ENCODE measurements at regions not wholly inside any gene's neighbourhood (a gene's known extent, or its start where the extent isn't known, plus 50 kb on each side); places are given as distances from the start of the nearest gene placed in this dataset.

- ChIA-PET CTCF (ENCODE audit: partially characterized antibody) (interaction anchor here (0.6 to 1.5 kb wide), 5 partner anchors 38 to 73 kb away, joined by 3 to 5 read pairs (median 4); no protein-coding TSS in a partner anchor), POLR2A (ENCODE audit: partially characterized antibody) (no interaction called here)
- H3K4ac ChIP-seq (replicated peaks; ENCODE audit: insufficient read length, low read depth, low read length), result no peak overlapping the region
- no peak overlapping the region for H4K8ac ChIP-seq (ENCODE audit: extremely low read depth, insufficient read depth, low read length)
- no peak overlapping the region for H2BK120ac ChIP-seq (replicated peaks; ENCODE audit: low read depth, low read length)
- DNase-seq (ENCODE audit: low read depth in 1 of 2, low spot score in 2 of 2), result no peak
- H3K56ac ChIP-seq (replicated peaks; ENCODE audit: insufficient read length, low read depth, low read length), result no peak overlapping the region
- no peak overlapping the region for H2BK5ac ChIP-seq (ENCODE audit: low read depth, low read length)
- no peak overlapping the region for H3K4me2 ChIP-seq (ENCODE audit: insufficient read depth in 1 of 2, low read depth in 2 of 2, low read length in 2 of 2)
- H4K5ac ChIP-seq (ENCODE audit: insufficient read length, low read depth, low read length), result no peak overlapping the region
- H3K27ac ChIP-seq (ENCODE audit: low read depth, low read length), result no peak overlapping the region
- H3K4me3 ChIP-seq (ENCODE audit: extremely low read depth in 1 of 4, insufficient read depth in 2 of 4, low read depth in 3 of 4, low read length in 4 of 4), result no peak overlapping the region
- no peak overlapping the region for H3K18ac ChIP-seq (ENCODE audit: extremely low read depth, low read length)
- H3K79me1 ChIP-seq (ENCODE audit: low read depth, low read length), result no peaks in the 10 kb centered on the region
- WGBS, 2 experiments (ENCODE audit: extremely low coverage in 1 of 2, insufficient coverage in 1 of 2, insufficient read length in 1 of 2, insufficient replicate concordance in 2 of 2, low coverage in 1 of 2, low lambda C conversion rate in 2 of 2, missing lambda C conversion rate in 1 of 2), result 80% methylated on average over 7 of the region's 7 CpGs; no CpG with 5 or more reads in 1 of the 2 experiments
- no peak overlapping the region for H2AK5ac ChIP-seq (ENCODE audit: low read depth, low read length)
- no peak for FAIRE-seq
- H3K79me2 ChIP-seq (ENCODE audit: control insufficient read depth in 1 of 2, insufficient read depth in 2 of 2, low read length in 2 of 2), result no peaks in the 10 kb centered on the region
- peak overlapping the region; percentile 57; the same call in 1 of the 2 replicates for H2AFZ ChIP-seq (ENCODE audit: low read length)
- H3K23ac ChIP-seq (ENCODE audit: insufficient read length), result no peak overlapping the region
- H4K91ac ChIP-seq (replicated peaks; ENCODE audit: insufficient read length, low read length), result no peak overlapping the region
- no peak overlapping the region for H2BK15ac ChIP-seq (ENCODE audit: low read length)
- H3K27me3 ChIP-seq (replicated peaks in 1 of 4; ENCODE audit: control insufficient read depth in 3 of 4, extremely low read depth in 1 of 4, insufficient read depth in 3 of 4, low read length in 3 of 4), result no peaks in the 10 kb centered on the region; a peak in 1 of 7 replicates
- no peak overlapping the region for H3K14ac ChIP-seq (ENCODE audit: insufficient read length)
- no peak overlapping the region for H2BK20ac ChIP-seq (ENCODE audit: low read length)
- H3K23me2 ChIP-seq (ENCODE audit: low read depth, low read length), result no peaks in the 10 kb centered on the region
- H4K20me1 ChIP-seq (replicated peaks in 1 of 2; ENCODE audit: control insufficient read depth in 1 of 2, insufficient read depth in 2 of 2, low read length in 2 of 2), result no peaks in the 10 kb centered on the region
- no peaks in the 10 kb centered on the region for H3K36me3 ChIP-seq (ENCODE audit: control insufficient read depth in 2 of 4, insufficient read depth in 4 of 4, low read length in 3 of 4)
- H3K9me3 ChIP-seq (ENCODE audit: insufficient read depth in 2 of 2, low read depth in 1 of 2, low read length in 1 of 2), result peaks cover 11 to 13% of the 10 kb centered on the region in 2 experiments; a peak in 3 of 4 replicates
- H3K4me1 ChIP-seq (replicated peaks in 1 of 4; ENCODE audit: control insufficient read depth in 3 of 4, insufficient read depth in 4 of 4, low read length in 3 of 4), result no peaks in the 10 kb centered on the region; a peak in 1 of 7 replicates
- no peak overlapping the region for H3K9ac ChIP-seq (replicated peaks in 1 of 4; ENCODE audit: extremely low read depth in 1 of 4, low read depth in 3 of 4, low read length in 3 of 4)
- H2BK12ac ChIP-seq (ENCODE audit: low read depth, low read length), result no peak overlapping the region
- TF ChIP-seq POLR2AphosphoS5 (IDR thresholded peaks at IDR 0.05; ENCODE audit: low read depth, low read length), result no peak
- no peak for TF ChIP-seq SP2 (IDR thresholded peaks at IDR 0.05; ENCODE audit: low read length)
- no peak for TF ChIP-seq JUND (IDR thresholded peaks at IDR 0.05; ENCODE audit: low read length)
- no peak for TF ChIP-seq EP300 (IDR thresholded peaks at IDR 0.05; ENCODE audit: borderline replicate concordance in 1 of 2, low read depth in 2 of 2, low read length in 2 of 2)
- no peak for TF ChIP-seq EZH2 (IDR thresholded peaks at IDR 0.05; ENCODE audit: low read depth, low read length, severe bottlenecking)
- TF ChIP-seq RBBP5 (IDR thresholded peaks at IDR 0.05; ENCODE audit: borderline replicate concordance, low read depth, low read length), result no peak
- no peak for TF ChIP-seq CBX5 (IDR thresholded peaks at IDR 0.05; ENCODE audit: low read depth, low read length)
- no peak for TF ChIP-seq SRF (IDR thresholded peaks at IDR 0.05; ENCODE audit: low read depth, low read length)
- no peak for TF ChIP-seq YY1 (IDR thresholded peaks at IDR 0.05; ENCODE audit: low read depth, low read length)
- TF ChIP-seq KDM5A (IDR thresholded peaks at IDR 0.05; ENCODE audit: low read length), result no peak
- no peak for TF ChIP-seq SUZ12 (IDR thresholded peaks at IDR 0.05; ENCODE audit: low read length)
- TF ChIP-seq SP1 (IDR thresholded peaks at IDR 0.05; ENCODE audit: low read depth, low read length), result no peak
- no peak for TF ChIP-seq KDM1A (IDR thresholded peaks at IDR 0.05; ENCODE audit: borderline replicate concordance, low read length)
- no peak for TF ChIP-seq SIN3A (conservative IDR thresholded peaks at IDR 0.05 in 1 of 2, IDR thresholded peaks at IDR 0.05 in 1 of 2; ENCODE audit: low read depth in 1 of 2, low read length in 2 of 2)
- no peak for TF ChIP-seq TCF12 (IDR thresholded peaks at IDR 0.05; ENCODE audit: low read depth, low read length)
- no peak for TF ChIP-seq TBP (IDR thresholded peaks at IDR 0.05; ENCODE audit: low read depth, low read length)
Measured at GRCh38 chr2:105187531-105187930, 54.0 kb upstream of the GPR45 start.
